ENCODE measurements at regions not wholly inside any gene's neighbourhood (a gene's known extent, or its start where the extent isn't known, plus 50 kb on each side); places are given as distances from the start of the nearest gene placed in this dataset.

DNA sequence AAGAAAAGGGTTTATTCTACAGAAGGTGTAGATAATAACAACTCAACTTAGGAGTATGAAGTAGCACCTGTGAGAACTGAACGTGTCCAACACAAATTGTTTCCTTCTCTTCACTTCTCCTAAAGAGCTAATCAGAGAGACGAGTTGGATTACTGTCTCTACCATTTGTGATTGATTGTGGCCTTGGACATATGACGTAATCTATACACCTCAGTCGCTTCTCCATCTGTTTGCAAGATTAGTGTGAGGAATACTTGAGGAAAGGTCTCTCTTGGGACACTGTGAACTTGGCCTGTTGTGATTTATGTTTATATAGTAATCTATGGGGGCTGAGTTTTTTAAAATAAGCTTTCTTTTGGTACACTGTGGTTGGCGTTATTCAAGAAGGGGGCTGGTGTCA lies 182.0 kb downstream of the ZNF330 start:
- DNase-seq (ENCODE audit: low spot score) = no peak

DNA sequence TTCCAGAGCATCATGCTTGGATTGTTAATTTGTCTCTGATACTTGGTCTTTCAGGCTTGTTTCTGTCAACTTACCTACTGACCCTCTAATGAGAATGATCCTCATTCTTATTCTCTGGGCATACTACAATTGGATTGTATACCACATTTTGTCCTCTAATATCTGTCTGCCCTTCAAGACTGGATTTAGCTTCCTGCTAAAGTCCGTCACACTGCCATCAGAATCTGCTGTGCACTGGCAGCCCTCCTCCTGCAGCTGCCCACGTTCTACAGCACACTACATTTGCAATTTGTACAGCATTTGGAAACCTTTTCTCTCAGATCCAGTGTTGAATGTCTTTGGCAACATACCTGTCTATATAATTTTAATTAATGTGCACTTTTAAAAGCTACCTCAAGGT lies 183.1 kb downstream of the ZNF330 start:
- DNase-seq (ENCODE audit: low spot score) = no peak

DNA sequence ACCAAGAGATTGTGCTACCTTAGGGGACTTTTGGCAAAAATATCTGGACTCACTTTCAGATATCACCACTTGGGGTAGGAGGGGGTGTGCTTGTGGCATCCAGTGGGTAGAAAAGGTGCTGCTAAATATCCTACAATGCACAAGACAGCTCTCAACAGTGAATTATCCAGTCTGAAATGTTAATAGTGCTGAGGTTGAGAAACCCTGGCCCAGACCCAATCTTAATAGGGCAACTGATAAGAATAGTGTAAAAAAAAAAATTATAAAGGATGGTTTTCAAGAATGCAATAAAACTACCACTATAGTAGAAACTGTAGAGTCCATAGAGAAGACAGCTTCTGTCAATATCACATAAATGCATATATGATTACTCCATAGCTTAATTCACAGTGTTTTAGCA lies 185.5 kb downstream of the ZNF330 start:
- no peak for DNase-seq (ENCODE audit: low spot score)

DNA sequence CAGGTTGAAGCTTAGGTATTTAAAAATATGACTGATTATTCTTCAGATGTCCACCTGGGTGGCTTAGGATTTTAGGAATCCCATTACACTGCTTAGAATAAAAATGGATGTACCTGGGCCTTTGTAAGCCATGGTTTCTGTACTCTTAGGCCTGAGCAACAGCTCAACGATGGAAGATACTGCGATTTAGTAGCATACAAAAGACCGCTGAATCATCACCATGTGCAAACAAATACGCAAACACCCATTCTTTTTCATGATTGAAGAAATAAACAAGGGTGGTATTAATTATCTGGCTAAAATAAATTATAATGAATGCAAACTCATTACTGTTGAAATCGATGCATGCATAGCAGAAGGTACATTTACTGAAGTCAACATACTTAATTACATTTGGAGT lies 188.9 kb downstream of the ZNF330 start:
- DNase-seq (ENCODE audit: low spot score) = no peak

DNA sequence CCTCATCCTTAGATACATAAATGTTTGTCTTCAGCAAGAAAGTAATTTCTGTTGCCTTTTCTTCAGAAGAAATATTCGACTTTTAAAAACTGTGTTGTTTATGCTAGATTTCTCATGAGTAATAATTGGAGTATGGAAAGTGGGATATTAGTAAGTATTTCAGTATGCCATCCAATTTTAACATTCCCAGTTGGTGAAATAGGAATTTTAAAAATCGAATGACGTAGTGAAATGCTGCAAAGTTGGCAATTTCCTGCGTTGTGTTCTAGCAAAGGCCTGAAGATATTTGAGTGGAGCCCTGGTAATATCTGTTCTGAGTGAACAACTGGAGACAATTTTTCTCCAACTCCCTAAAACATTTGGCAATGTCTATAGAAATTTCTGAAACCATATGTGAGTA lies 190.1 kb downstream of the ZNF330 start:
- DNase-seq (ENCODE audit: low spot score) = no peak

DNA sequence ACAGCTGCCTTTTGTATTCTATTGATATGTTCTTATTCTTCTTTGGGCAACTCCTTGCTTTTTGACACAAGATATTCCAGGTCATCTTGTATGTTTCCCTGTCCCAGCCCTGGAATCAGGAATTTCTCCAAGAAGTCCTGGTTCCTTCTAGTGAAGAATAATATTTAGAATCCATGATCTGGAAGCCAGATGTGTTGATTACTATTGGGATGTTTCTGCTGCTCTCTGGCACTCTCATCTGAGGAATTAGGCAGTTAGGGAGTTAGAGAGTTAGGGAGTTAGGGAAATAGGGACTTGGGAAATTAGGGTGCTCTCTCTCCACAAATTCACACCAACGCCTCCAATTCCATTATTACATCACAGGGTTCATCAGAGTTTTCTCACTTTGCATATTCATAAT lies 191.2 kb downstream of the ZNF330 start:
- DNase-seq (ENCODE audit: low spot score) = no peak

DNA sequence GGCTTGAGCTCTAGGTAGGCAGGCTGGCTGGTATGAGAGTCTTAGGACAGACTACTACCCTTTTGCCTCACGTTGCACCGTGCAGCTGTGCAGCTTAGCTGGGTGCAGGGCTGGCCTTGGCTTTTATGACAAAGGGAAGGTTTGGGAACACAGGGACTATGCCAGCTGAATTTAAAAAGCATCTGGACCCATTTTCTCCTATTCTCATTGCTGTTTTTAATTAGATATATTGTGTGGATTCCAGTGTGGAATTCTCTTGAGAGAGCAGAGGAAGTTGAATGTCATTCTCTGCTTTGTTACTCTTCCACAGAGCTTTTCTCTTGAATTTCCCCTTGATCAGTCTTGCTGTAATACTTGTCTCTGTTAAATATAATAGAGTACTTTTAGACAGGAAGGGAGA lies 192.7 kb downstream of the ZNF330 start:
- DNase-seq (ENCODE audit: low spot score) = no peak

DNA sequence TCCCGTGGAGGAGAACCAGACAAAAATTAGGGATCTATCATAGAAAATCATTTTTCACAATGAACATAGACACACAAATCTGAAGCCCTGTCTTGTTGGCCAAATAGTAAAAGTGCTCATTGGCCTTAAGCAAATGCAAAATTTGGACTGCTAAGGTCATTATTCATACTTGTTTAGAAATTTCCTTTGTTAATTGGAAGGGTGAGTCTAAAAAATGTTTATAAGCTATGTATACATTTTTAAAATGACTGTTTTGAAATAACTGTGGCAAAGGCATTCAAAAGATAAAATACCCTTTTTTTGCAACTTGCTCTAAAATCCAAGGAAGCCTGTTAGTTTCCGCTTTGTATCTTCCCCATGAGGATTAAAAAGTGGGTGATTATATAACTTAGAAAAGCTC lies 195.0 kb downstream of the ZNF330 start:
- no peak for DNase-seq (ENCODE audit: low spot score)

DNA sequence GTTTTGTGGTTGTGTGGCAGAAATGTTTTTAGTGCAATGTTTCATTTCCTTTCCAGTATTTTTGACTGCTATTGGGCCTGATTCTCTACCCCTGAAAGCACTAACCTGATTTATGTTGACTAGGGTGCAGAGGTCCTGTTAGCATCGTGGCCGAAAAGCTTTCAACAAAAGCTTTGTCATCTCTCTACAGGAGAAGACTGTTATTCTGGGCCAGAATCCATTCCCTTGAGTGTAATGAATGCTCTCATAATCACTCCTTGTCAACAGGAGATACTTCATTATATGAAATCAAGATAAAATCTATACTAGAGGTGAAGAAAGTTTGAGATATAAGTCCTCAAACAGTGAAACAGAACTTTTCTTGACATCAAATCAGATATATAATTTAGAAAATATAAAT lies 195.5 kb downstream of the ZNF330 start:
- DNase-seq (ENCODE audit: low spot score) = no peak

DNA sequence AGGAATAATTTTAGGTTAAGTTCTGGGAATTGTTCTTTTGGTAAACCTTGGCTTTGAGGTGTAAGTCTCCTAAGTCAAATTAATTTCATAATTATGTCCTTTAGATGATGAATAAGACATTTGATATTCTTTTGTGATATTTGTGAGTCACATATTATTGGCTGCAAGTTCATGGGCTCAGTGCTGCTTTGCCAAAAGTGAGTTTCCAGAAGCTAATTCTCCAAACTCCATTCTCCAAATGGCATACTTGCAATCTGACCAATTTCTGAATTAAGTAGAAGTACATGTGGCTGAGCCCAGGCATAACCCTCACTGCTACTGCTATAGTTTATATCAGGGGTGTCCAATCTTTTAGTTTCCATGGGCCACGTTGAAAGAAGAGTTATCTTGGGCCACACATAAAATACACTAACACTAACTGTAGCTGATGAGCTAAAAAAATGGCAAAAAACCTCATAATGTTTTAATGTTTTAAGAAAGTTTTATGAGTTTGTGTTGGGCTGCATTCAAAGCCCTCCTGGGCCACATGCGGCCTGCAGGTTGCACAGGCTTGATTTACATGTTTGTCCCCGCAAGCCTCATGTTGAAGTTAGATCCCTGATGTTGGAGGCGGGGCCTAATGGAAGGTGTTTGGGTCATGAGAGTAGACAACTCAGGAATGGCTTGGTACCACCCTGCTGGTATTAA lies 196.1 kb downstream of the ZNF330 start:
- no peak for DNase-seq (ENCODE audit: low spot score)

DNA sequence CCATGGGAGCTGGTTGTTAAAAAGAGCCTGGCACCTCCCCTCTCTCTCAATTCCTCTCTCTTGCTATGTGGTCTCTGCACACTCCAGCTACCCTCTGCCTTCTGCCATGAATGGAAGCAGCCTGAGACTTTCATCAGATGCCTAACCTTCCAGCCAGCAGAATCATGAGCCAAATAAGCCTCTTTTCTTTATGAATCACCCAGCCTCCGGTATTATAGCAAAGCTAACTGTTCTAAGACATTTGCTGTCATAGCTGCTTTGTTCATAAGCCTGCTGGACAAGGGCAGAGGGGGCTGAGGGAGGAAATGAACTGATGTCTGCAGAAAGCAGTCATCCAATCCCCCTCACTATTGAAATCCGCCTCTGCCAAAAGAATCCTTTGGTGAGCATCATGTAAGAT lies 196.7 kb downstream of the ZNF330 start:
- DNase-seq (ENCODE audit: low spot score) = no peak

DNA sequence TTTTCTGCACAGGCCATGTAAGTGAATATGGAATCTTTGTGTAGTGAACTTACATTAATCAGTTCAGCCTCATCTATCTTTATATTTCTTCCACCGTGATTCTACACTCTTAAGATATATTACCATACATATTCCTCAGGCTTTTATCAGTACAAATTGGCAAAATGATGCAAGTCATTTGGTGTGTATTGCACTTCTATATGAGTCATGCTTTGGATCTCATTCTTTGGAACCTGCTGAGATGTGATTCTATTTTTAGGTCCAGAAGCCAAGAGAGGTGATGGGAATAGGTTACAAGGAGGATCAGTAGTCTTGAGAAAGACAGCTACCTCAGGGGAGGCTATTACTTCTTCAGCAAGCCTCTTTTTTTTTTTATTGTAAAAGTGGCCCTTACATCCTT lies 204.4 kb downstream of the ZNF330 start:
- DNase-seq (ENCODE audit: low spot score) = no peak

DNA sequence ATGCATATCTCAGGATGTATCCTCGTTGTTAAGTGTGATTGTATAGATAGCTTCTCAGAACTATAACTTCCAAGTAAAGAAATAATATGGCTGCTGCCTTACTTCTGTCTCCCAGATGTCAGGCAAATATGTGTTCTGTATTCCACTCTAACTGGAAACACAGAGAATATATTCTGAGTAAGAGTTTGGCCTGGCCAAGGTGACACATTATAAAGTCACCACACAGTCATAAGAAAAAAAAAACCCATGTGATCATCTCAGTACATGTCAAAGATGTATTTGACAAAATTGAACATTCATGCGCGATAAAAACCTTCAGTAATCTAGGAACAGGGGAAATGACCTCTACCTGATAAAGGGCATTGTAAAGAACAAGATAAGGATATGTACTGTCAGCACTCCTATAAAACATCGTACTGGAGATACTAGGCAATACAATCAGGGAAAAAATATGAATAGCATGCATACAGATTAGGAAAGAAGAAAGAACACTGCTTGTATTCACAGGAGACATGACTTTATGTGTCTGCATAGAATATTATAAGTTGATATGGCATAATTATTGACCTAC lies 207.1 kb downstream of the ZNF330 start:
- no peak for DNase-seq (ENCODE audit: low spot score)

DNA sequence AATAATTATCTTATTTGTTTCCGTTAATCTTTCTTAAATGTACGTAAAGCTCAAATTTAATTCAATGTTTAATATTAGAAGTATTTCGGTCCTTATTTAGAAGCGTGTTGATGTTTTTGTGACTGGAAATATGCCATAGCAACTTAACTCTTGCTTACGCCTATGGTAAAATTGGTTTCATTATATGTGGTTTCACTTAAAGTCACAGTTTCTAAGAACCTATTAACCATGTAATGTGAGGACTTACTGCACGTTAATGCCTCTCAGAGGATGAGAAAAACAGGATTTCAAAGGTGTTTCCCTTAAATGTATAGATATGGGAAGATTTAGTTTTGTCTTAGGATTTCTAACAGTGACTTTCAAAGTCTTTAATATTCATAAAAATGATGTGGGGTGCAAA lies 206.4 kb upstream of the IL15 start:
- no peak for DNase-seq (ENCODE audit: low spot score)

DNA sequence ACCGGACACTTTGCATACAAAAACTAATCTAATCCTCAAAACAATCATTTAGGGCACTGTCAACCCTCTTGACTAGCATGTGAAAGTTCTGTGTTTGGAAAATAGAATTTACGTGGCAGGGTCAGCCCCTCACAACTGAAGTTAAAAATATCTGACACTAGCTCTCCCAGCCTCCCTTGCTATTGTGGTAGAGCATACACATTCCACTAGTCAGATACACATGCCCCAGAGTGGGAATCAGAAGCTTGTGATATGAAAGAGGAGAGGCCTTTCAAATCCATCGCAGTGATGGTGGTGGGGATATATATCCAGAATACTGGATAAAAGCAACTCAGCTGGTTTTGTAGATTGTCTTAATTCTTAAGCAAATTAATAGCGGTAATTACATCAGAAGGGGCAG lies 205.7 kb upstream of the IL15 start:
- no peak for DNase-seq (ENCODE audit: low spot score)

DNA sequence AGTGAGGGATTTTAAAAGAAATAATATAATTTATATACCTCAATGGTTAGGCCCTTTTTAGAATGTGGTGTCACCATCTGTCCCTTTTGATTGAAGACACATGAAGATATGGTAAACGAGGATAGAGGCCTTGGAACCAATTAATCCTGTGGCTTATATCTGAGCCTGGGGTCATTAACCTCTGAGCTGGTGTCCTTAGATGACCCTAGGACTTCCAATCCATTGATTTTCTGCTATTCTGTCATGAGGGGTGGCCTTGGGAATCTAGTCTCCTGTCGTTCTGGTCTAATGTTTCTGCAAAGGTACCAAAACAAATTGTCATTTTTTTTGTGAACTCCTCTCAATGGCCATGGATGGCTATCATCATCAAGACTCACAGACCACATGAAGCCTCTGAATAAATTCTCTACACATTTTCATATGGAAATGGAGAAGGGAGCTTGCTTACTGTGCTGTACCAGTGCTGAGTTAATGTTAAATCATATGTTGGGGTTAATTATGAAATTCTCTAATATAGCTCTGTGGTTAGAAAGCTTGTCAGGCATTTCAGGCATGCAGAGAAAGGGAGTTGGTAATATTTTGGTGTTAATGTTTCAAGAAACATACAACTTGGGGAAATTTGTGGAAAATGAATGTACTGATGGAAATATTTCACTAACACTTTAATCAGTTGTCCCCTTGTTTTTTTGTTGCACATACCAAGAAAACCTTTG lies 204.2 kb upstream of the IL15 start:
- no peak for DNase-seq (ENCODE audit: low spot score)

DNA sequence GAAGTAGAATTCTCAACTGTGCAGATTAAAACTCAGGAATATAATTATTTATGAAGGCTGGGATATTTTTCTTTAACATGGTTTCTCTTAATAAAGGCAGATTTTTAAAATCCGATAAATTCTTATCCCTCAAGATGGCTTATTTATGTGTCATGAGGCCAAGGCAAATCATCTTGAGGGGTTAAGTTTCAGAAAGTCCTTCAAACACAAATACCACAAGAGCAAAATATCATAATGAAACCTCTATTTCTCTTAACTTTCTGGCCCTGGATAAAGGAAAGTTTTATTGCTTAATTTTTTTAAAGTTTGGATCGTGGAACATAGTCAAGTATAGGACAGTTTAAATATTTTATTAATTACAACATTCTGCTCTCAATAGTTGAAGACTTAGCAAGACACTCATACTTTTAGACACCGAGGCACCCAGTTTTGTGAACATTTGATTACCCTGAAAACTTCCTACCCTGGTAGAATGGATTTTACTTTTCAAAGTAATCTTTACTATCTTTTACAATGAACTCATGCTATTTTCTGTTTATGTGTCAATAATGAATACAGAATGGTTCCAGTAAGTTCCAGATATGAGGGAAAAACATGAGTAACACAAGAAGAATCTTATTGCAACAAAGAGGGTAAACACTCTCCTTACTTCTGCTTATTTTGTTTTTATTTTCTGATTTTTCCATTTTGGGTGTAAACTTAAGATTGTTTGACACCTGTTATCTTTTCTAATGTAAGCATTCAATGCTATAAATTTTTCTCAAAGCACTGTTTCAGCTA lies 200.7 kb upstream of the IL15 start:
- no peak for DNase-seq (ENCODE audit: low spot score)

DNA sequence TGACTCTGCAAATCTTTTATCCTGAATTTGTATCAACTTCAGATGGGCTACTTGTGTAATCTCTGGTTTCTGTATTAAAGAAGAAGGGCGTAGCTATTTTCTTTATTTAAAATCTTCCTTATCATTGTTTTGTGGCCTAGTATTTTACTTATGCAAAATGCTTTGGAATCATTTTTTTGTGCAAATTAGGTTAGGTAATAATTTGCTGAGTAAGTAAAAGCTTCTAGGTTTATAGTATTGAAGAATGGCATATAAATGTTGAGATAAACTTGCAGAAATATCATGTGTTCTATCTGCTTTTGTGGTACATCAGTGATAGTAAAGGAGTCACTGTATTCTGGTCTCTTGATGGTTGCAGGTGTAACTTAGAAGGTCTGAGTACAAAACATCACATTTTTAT lies 197.2 kb upstream of the IL15 start:
- DNase-seq (ENCODE audit: low spot score) = no peak

DNA sequence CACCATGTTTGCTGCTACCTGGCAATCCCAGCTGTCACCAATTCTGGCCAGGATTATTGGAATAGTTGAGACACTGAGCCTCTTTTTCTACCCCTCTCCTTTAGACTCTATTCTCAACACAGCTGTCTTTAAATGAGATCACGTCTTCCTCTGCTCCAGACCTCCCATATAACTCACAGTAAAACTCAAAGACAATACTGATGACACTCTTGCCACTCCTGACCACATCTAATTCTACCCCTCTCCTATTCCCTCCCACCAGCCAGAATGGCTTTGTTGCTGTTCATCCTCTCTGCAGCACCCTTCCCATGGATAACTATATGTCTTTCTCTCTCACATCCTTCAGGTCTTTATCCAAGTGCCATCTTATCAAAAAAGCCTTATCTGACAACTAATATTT lies 188.6 kb upstream of the IL15 start:
- no peak for DNase-seq (ENCODE audit: low spot score)

DNA sequence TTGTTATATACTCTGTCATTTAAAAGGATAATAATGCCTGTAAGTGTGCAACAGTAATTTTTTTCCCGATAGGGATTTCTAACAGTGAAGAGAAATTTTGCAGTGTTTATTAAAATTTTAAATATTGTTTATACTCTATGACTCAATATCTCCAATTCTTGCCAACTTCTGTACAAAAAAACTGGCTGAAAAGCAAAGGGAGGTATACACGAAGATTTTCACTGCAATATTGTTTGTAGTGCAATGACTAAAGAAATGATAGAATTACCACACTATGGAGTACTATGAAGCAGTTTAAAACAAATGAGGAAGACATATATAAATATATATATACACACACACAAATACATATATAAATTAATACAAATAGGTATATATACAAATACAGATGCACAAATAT lies 187.9 kb upstream of the IL15 start:
- DNase-seq (ENCODE audit: low spot score) = no peak

DNA sequence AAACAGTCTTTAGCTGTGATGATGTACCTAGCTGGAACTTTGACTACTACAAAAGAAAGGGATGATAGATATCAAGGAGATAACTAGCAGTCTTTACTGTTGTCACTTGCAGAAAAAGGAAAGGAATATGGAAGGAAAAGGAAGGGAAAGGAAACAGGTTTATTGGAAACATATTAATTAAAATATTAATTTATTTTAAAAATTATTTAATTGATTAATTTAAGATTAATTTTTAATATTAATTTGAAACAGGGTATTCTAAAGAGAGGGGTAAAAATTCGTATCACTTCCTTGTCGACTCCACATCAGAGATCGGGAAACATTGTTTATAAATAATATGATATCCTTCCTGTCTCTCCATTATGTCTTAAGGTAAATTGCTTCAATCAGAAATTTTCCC lies 186.5 kb upstream of the IL15 start:
- no peak for DNase-seq (ENCODE audit: low spot score)

DNA sequence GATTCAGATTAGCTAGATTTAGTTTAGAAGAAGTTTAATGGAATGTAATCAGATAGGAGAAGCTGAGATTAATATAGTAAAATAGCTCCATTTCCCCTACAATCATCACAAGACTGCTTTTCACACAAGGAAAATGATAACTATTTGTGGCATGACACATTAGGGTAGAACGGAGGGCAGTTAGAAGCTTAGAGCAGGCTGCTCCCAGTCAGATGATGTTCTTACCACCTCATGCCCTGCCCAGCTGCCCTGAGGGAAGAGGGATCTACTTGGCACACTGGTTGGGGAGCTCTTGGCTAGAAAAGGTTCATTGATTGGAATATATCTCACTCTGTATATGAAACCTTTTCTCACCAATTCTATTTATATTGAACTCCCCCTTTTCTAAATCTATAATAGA lies 180.7 kb upstream of the IL15 start:
- DNase-seq (ENCODE audit: low spot score) = no peak

DNA sequence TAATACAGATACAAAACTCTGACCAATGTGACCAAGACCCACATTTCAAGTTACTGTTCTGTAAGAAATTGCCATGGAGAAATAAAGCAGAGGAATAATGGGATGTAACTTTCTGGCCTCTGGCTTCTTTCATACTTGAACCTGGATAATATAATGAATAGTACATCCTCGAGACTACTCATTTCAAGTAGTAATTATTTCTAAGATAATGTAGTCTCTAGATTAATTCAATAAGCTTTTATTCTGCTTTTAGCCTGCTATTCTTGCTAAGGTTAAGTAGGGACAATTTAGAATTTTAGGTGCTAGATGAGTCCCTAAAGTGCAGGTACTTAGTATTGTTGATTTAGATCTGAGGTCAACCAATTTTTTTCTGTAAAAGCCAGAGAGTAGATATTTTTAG lies 178.7 kb upstream of the IL15 start:
- DNase-seq (ENCODE audit: low spot score) = no peak

All from HT-29 (cell line).